ENCODE measurements at regions not wholly inside any gene's neighbourhood (a gene's known extent, or its start where the extent isn't known, plus 50 kb on each side); places are given as distances from the start of the nearest gene placed in this dataset.

GRCh38 chr2:145323512-145323911 is 803.6 kb upstream of the ZEB2 start:
- DNase-seq (ENCODE audit: low read depth) = peak; percentile 20

GRCh38 chr2:145321344-145321743 is 801.4 kb upstream of the ZEB2 start:
- no peak overlapping the region for H3K4me3 ChIP-seq (ENCODE audit: low read length)
- no peak for DNase-seq (ENCODE audit: low read depth)
- no peak for TF ChIP-seq CTCF (conservative IDR thresholded peaks at IDR 0.05; ENCODE audit: low read length)

More at GRCh38 chr2:145323512-145323911, 803.6 kb upstream of the ZEB2 start:
- TF ChIP-seq CTCF (conservative IDR thresholded peaks at IDR 0.05; ENCODE audit: low read length) = no peak
- no peak overlapping the region for H3K4me3 ChIP-seq (ENCODE audit: low read length)

GRCh38 chr2:145316496-145316895 is 796.6 kb upstream of the ZEB2 start:
- TF ChIP-seq CTCF (conservative IDR thresholded peaks at IDR 0.05; ENCODE audit: low read length) = no peak
- H3K4me3 ChIP-seq (ENCODE audit: low read length) = no peak overlapping the region
- no peak for DNase-seq (ENCODE audit: low read depth)

GRCh38 chr2:145315053-145315452 is 795.1 kb upstream of the ZEB2 start:
- no peak overlapping the region for H3K4me3 ChIP-seq (ENCODE audit: low read length)
- no peak for DNase-seq (ENCODE audit: low read depth)
- TF ChIP-seq CTCF (conservative IDR thresholded peaks at IDR 0.05; ENCODE audit: low read length) = no peak

- no peak for TF ChIP-seq CTCF (conservative IDR thresholded peaks at IDR 0.05; ENCODE audit: low read length)
Observed at GRCh38 chr2:145314119-145314633, 794.3 kb upstream of the ZEB2 start.

GRCh38 chr2:145305889-145306288 is 786.0 kb upstream of the ZEB2 start:
- TF ChIP-seq CTCF (conservative IDR thresholded peaks at IDR 0.05; ENCODE audit: low read length) = no peak
- H3K4me3 ChIP-seq (ENCODE audit: low read length) = no peak overlapping the region
- no peak for DNase-seq (ENCODE audit: low read depth)

More at GRCh38 chr2:145314119-145314633, 794.3 kb upstream of the ZEB2 start:
- H3K4me3 ChIP-seq (ENCODE audit: low read length) = no peak overlapping the region
- DNase-seq (ENCODE audit: low read depth) = no peak

GRCh38 chr2:145304501-145304900 is 784.6 kb upstream of the ZEB2 start:
- no peak overlapping the region for H3K4me3 ChIP-seq (ENCODE audit: low read length)
- DNase-seq (ENCODE audit: low read depth) = no peak
- TF ChIP-seq CTCF (conservative IDR thresholded peaks at IDR 0.05; ENCODE audit: low read length) = no peak
